Esophagus (tissue), 2 donors: ENCODE measurements at regions not wholly inside any gene's neighbourhood (a gene's known extent, or its start where the extent isn't known, plus 50 kb on each side); places are given as distances from the start of the nearest gene placed in this dataset.

Experiments
- H3K27ac ChIP-seq, 2 donors: one replicate each; pipeline ENCODE4 v1.5.1; 2013; ENCODE audit warnings: low read depth in 2 of 2, mild to moderate bottlenecking in 2 of 2, inconsistent platforms in 1 of 2, low read length in 1 of 2, moderate library complexity in 1 of 2
- H3K27me3 ChIP-seq, 2 donors: one replicate each; pipeline ENCODE4 v1.6.1; 2013; ENCODE audit warnings: low read length in 2 of 2, control low read depth in 1 of 2, mild to moderate bottlenecking in 1 of 2; ENCODE audit not compliant: insufficient read depth in 2 of 2, control insufficient read depth in 1 of 2
- H3K36me3 ChIP-seq, 2 donors: one replicate each; pipeline ENCODE4 v1.6.1; 2013; ENCODE audit warnings: low read length in 1 of 2; ENCODE audit not compliant: control insufficient read depth in 2 of 2, insufficient read depth in 2 of 2
- H3K4me1 ChIP-seq, 2 donors: one replicate each; pipeline ENCODE4 v1.6.1; 2013; ENCODE audit warnings: low read length in 1 of 2; ENCODE audit not compliant: control insufficient read depth in 2 of 2, insufficient read depth in 2 of 2
- H3K4me3 ChIP-seq, 2 donors: one replicate each; pipeline ENCODE4 v1.5.1; 2013; ENCODE audit warnings: low read length in 2 of 2, mild to moderate bottlenecking in 2 of 2, low read depth in 1 of 2, moderate library complexity in 1 of 2
- H3K9me3 ChIP-seq, 2 donors: one replicate each; pipeline ENCODE4 v1.6.1; 2013; ENCODE audit warnings: mild to moderate bottlenecking in 2 of 2, low read depth in 1 of 2, low read length in 1 of 2, moderate library complexity in 1 of 2; ENCODE audit not compliant: control insufficient read depth in 2 of 2, insufficient read depth in 1 of 2
- WGBS, 2 donors: extraction: QIAGEN DNeasy Blood & Tissue Kit; methylation state at CpG; one replicate each; pipeline ENCODE4 v1.1.7; 2013; 5-methylcytosine and 5-hydroxymethylcytosine counted together
- donor health status: healthy with polysubstance abuse.
- donor health status: Bipolar disorder and iron deficiency.

DNA sequence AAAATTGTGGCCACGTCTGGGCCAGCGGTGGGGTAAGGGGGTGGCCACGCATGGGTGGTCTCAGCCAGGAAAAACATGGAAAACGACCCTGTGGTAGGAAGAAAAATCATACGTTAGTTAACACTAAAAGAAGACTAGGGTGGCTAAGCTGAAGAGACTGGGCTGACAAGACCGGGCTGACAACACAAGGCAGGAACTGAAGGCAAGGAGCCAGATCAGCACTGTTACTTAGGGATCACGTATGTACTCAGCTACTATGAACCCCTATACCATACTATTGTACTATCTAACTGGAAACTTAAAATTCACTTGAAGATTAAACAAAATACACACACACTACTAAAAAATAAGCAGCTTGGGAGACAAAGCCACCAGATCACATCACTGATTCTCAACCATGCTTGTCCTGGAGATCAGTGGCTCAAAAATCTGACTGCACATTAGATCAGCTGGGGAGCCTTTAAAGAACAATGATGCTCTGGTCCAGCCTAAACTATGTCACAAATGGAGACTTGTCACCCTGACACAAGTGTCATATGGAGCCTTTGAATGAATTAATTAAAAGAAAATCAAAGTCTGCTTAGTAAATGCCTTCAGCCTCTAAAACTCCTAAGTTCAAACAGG lies 442.2 kb downstream of the SHQ1 start:
- WGBS, 2 donors: 25 to 31% methylated on average over 7 of the region's 7 CpGs

DNA sequence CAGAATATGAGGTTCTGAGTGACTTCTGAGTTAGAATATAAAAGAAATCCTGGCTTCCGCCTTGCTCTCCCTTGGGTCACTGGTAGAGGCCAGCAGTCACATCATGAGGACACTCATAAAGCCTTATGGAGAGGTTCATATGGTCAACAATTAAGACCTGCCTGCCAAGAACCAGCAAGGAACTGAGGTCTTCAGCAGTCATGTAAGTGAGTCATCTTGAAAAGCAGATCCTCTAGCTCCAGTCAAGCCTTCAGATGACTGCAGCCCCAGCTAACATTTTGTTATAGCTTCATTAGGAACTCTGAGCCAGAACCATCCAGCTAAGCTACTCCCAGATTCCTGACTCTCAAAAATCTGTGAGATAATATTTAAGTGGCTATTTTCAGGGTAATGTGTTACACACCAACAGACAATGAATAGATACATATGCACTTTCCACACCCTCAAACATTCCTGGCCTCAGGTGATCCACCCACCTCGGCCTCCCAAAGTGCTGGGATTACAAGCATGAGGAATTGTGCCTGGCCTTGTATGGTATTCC lies 447.2 kb downstream of the SHQ1 start:
- Histone ChIP-seq H3K36me3 (no peaks in the 10 kb centered on the region), H3K27me3 (no peaks in the 10 kb centered on the region), H3K4me3 (no peak overlapping the region), H3K4me1 (peaks cover 0 to 2% of the 10 kb centered on the region in 2 donors), H3K9me3 (no peaks in the 10 kb centered on the region), H3K27ac (no peak overlapping the region)
- 91 to 92% methylated on average over 2 of the region's 2 CpGs for WGBS, 2 donors

More for the DNA sequence above, 442.2 kb downstream of the SHQ1 start:
- Histone ChIP-seq H3K4me1 (peaks cover 0 to 2% of the 10 kb centered on the region in 2 donors), H3K36me3 (no peaks in the 10 kb centered on the region), H3K27ac (no peak overlapping the region), H3K9me3 (no peaks in the 10 kb centered on the region), H3K27me3 (no peaks in the 10 kb centered on the region), H3K4me3 (no peak overlapping the region)

DNA sequence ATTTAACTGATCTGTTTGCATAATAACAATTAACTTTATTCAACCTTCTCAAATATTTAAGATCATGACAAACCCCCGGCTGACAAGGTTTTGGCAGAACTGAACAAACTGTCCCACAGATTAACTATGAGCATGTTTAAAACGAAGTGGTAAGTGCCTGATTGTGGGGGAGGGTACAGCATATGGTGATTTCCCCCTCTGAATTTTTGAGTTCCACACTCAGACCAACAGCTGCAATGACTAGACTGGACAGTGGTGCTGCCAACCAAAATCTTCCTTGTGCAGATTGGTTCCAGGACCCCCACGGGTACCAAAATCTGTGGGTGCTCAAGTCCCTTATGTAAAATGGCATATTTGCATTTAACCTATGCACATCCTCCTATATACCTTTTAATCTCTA lies 449.5 kb downstream of the SHQ1 start:
- H3K4me1 ChIP-seq: no peaks in the 10 kb centered on the region
- 65 to 67% methylated on average over 3 of the region's 3 CpGs for WGBS, 2 donors

DNA sequence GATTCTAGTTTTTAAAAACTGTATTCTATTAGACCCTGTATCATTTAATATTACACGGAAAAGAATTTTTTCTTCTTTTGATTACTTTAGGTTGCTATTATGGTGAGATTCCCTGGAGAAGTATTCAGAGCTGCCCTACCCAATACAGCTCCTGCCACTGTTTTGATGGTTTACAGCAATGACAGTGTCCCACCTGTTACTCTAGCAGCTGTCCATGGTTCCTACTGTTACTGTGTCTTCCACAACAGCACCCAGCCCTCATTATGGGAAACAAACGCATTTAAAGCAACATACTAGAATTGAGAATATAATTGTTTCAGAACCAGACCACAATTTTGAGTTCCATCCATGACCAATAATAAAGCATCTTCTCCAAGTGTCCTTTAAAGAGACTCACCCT lies 450.7 kb downstream of the SHQ1 start:
- Histone ChIP-seq H3K9me3 (no peaks in the 10 kb centered on the region), H3K27me3 (no peaks in the 10 kb centered on the region), H3K4me3 (no peak overlapping the region), H3K4me1 (peaks cover 0 to 2% of the 10 kb centered on the region in 2 donors), H3K36me3 (no peaks in the 10 kb centered on the region), H3K27ac (no peak overlapping the region)
- WGBS, 2 donors: 81 to 85% methylated on average over 2 of the region's 2 CpGs

More for the DNA sequence above, 449.5 kb downstream of the SHQ1 start:
- no peaks in the 10 kb centered on the region for H3K27me3 ChIP-seq
- no peaks in the 10 kb centered on the region for H3K9me3 ChIP-seq
- H3K27ac ChIP-seq: no peak overlapping the region
- no peaks in the 10 kb centered on the region for H3K36me3 ChIP-seq
- H3K4me3 ChIP-seq: no peak overlapping the region

DNA sequence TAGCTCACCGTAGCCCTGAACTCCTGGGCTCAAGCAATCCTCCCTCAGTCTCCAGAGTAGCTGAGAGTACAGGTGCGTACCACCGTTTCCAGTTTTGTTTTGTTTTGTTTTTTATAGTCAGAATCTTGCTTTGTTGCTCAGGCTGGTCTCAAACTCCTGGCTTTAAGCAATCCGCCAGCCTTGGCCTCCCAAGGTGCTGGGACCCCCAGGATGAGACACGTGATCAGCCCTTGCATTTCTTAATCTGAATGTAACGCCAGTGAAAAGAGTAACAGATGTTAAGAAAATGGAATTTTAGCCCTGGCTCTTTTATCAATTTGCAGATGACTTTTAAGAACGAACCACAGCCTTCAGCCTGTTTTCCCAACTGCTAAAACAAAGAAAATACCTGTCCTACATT lies 451.3 kb downstream of the SHQ1 start:
- Histone ChIP-seq H3K4me1 (peaks cover 0 to 2% of the 10 kb centered on the region in 2 donors), H3K27ac (no peak overlapping the region), H3K4me3 (no peak overlapping the region), H3K36me3 (no peaks in the 10 kb centered on the region), H3K9me3 (no peaks in the 10 kb centered on the region), H3K27me3 (no peaks in the 10 kb centered on the region)
- 81 to 89% methylated on average over 7 of the region's 7 CpGs for WGBS, 2 donors

DNA sequence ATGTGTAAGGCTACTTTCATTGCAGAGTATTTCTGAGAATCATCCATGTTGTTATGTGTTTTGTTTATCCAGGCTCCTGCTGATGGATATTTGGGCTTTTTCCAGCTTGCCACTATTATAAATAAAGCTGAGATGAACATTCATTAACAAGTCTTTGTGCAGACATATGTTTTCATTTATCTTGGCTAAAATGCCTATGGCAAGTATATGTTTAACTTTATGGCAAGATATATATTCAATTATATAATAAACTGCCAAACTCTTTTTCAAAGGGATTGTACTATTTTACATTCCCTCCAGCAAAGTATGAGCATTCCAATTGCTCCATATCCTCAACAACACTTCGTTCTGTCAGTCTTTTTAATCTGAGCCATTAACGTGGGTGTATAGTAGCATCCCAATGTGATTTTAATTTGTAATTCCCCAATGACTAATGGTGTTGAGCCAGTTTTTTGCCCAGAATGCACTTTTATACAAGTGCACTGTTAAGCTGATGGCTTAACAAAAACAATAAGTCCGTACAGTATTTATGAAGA lies 452.4 kb downstream of the SHQ1 start:
- Histone ChIP-seq H3K36me3 (no peaks in the 10 kb centered on the region), H3K27ac (no peak overlapping the region), H3K4me3 (no peak overlapping the region), H3K9me3 (no peaks in the 10 kb centered on the region), H3K4me1 (peaks cover 0 to 2% of the 10 kb centered on the region in 2 donors), H3K27me3 (no peaks in the 10 kb centered on the region)
- 30 to 44% methylated on average over 3 of the region's 3 CpGs for WGBS, 2 donors

DNA sequence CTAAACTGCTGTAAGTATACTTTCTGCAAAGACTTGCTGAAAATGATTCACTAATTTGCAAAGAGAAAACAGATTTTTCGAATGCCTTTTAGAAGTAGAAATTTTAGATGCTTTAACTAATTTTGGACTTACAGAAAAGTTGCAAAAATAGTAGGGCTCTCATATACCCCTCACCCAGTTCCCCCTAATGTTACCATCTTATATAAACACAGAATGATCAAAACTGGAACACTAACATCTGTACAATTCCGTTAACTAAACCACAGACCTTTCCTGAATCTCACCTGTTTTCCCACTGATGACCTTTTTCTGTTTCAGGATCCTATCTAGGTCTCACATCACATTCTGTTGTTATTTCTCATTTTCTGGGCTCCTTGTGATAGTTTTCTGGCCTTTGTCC lies 454.8 kb downstream of the SHQ1 start:
- Histone ChIP-seq H3K4me3 (no peak overlapping the region), H3K36me3 (no peaks in the 10 kb centered on the region), H3K27me3 (no peaks in the 10 kb centered on the region), H3K4me1 (peaks cover under 1 to 2% of the 10 kb centered on the region in 2 donors), H3K9me3 (no peaks in the 10 kb centered on the region), H3K27ac (no peak overlapping the region)
- 87 to 90% methylated on average over 2 of the region's 2 CpGs for WGBS, 2 donors

DNA sequence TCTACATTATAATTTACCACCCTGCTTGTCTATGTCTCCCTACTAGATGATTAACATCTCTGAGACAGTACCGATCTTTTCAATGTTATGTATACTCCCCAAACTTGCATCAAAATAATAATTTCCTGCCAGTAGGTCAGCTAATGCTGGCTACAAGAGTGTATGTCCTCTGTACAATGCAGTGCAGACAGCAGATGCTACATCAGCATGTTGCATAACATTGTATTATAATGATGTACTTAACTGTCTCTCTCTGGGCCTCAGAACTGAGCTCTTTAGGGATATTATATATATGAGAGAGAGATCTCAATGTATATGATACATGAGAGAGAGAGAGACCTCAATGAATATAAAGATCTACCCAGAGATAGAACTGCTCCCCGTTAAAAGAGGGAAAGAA lies 456.6 kb downstream of the SHQ1 start:
- peaks cover 2 to 4% of the 10 kb centered on the region in 2 donors for H3K4me1 ChIP-seq
- H3K27me3 ChIP-seq: no peaks in the 10 kb centered on the region
- H3K36me3 ChIP-seq: no peaks in the 10 kb centered on the region
- no peaks in the 10 kb centered on the region for H3K9me3 ChIP-seq
- no peak overlapping the region for H3K4me3 ChIP-seq
- H3K27ac ChIP-seq: no peak overlapping the region
- 77 to 80% methylated on average over 2 of the region's 2 CpGs for WGBS, 2 donors

DNA sequence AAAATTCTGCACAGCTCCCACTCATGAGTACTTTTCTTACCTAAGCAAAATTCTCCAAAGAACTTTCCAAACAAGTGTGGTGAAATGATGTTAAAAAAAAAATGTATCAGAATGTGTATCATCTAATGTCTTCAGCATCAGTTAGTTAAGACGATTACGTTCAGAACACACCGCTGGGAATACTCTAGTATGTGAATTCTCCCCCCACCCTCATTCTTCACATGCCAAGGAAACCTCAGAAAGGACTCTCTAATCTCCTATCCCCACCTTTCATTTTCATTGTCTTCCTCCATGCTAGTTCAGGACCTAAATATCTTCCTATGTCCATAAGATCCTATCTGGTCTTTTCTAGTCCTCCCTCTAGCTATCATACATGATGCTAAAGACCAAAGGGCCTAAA lies 457.4 kb downstream of the SHQ1 start:
- Histone ChIP-seq H3K4me1 (peaks cover 2 to 4% of the 10 kb centered on the region in 2 donors), H3K9me3 (no peaks in the 10 kb centered on the region), H3K36me3 (no peaks in the 10 kb centered on the region), H3K27ac (no peak overlapping the region), H3K27me3 (no peaks in the 10 kb centered on the region), H3K4me3 (no peak overlapping the region)
- 80 to 85% methylated on average over 3 of the region's 3 CpGs for WGBS, 2 donors

DNA sequence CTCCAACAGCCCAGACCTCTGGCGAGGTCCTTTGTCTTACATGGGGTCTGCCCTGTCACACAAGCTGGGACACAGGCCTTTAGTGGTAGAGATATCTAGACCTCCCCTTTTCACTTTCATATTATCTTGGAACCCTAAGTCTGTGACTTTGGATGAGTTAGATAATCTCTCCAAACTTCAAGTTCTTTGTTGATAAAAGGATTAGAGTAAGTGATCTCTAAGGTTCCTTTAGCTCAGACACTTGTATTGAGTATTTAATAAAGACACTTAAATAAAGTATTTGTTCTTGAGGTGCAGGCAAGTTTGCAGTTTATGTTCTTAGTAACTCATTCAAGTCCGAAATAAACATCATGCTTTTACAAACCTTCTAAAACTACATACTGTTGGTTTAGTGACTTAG lies 459.6 kb downstream of the SHQ1 start:
- H3K4me1 ChIP-seq: peaks cover 2 to 4% of the 10 kb centered on the region in 2 donors
- H3K4me3 ChIP-seq: no peak overlapping the region
- H3K27ac ChIP-seq: no peak overlapping the region
- H3K27me3 ChIP-seq: no peaks in the 10 kb centered on the region
- WGBS, 2 donors: 87 to 94% methylated on average over 2 of the region's 2 CpGs
- no peaks in the 10 kb centered on the region for H3K9me3 ChIP-seq
- H3K36me3 ChIP-seq: no peaks in the 10 kb centered on the region
